Thymus (tissue), 11 donors: ENCODE measurements at regions not wholly inside any gene's neighbourhood (a gene's known extent, or its start where the extent isn't known, plus 50 kb on each side); places are given as distances from the start of the nearest gene placed in this dataset.

Experiments
- DNase-seq, 9 donors: peaks; one replicate each; pipeline ENCODE4 v3.0.0-alpha.2; 2013; ENCODE audit warnings: low spot score in 9 of 9, low read depth in 6 of 9, missing footprints in 1 of 9
- H3K27ac ChIP-seq, 2 donors: one replicate each; pipeline ENCODE4 v1.5.1; 2013; ENCODE audit warnings: control low read depth in 1 of 2, low read depth in 1 of 2, low read length in 1 of 2, mild to moderate bottlenecking in 1 of 2, moderate library complexity in 1 of 2
- H3K27me3 ChIP-seq, 2 donors: one replicate each; pipeline ENCODE4 v1.5.1; 2013; ENCODE audit warnings: low read length in 1 of 2; ENCODE audit not compliant: control insufficient read depth in 2 of 2, insufficient read depth in 1 of 2
- H3K36me3 ChIP-seq, 2 donors: one replicate each; pipeline ENCODE4 v1.5.1; 2013; ENCODE audit warnings: low read length in 1 of 2, mild to moderate bottlenecking in 1 of 2, moderate library complexity in 1 of 2; ENCODE audit not compliant: control insufficient read depth in 2 of 2, insufficient read depth in 2 of 2
- H3K4me1 ChIP-seq, 2 donors: one replicate each; pipeline ENCODE4 v1.5.1; 2013; ENCODE audit warnings: low read length in 2 of 2; ENCODE audit not compliant: control insufficient read depth in 2 of 2, insufficient read depth in 2 of 2
- H3K4me3 ChIP-seq, 2 donors: one replicate each; pipeline ENCODE4 v1.5.1; 2013; ENCODE audit warnings: low read length in 2 of 2, control low read depth in 1 of 2, mild to moderate bottlenecking in 1 of 2
- H3K9me3 ChIP-seq, 2 donors: one replicate each; pipeline ENCODE4 v1.5.1; 2013; ENCODE audit warnings: low read length in 1 of 2, mild to moderate bottlenecking in 1 of 2; ENCODE audit not compliant: control insufficient read depth in 2 of 2, insufficient read depth in 1 of 2
- WGBS: extraction: QIAGEN DNeasy Blood & Tissue Kit; methylation state at CpG from one replicate; pipeline ENCODE4 v1.1.7; 2013; 5-methylcytosine and 5-hydroxymethylcytosine counted together
- donor health status: healthy.

DNA sequence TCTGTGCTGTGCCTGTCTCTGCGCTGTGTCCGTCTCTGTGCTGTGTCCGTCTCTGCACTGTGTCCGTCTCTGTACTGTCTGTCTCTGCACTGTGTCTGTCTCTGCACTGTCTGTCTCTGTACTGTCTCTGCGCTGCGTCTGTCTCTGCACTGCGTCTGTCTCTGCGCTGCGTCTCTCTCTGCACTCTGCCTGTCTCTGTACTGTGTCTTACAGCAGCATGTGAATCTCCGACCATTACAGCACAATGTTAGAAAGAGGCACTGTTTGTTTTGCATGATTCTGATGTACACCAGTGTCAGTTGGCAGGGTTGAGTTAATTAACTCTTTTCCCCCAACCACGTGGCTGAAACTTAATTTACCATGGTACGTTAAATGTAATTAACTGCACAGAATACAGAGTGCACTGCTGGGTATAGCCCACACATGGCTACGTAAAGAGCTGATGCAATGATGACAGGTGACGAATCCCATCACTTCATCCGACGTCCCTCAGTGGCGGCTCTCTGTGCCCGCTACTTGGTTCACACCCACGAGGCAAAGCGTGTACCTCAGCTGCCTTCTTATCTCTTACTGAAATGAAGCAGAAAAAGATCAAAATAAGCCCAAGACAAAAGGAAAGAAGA lies 127.7 kb upstream of the SFSWAP start:
- 84% methylated on average over 20 of the region's 20 CpGs for WGBS
- Histone ChIP-seq H3K4me1 (no peaks in the 10 kb centered on the region), H3K27ac (no peak overlapping the region), H3K27me3 (peaks cover 0 to 2% of the 10 kb centered on the region in 2 donors), H3K4me3 (no peak overlapping the region), H3K9me3 (peaks cover 2 to 26% of the 10 kb centered on the region in 2 donors), H3K36me3 (no peaks in the 10 kb centered on the region)
- no peak for DNase-seq

DNA sequence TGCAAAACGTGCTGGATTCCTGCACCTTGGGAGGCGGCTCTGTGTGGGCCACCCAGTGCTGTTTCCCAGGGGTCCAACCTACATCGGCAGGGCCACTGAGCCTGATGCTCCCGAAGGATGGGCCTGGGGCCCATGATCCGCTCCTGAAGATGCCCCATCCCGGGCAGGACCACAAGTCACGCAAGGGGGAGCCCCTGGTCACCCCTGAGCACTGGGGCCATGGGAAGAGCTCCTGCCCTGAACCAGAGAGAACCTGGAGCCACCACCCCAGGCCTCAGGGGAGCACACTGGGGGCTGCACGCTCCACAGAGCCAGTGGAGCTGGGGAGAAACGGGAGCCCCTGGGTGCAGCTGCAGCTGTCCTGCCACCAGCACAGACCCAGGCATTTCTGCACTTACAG lies 124.6 kb upstream of the SFSWAP start:
- no peak for DNase-seq
- H3K9me3 ChIP-seq = peaks cover 2 to 26% of the 10 kb centered on the region in 2 donors
- H3K4me1 ChIP-seq = no peaks in the 10 kb centered on the region
- no peak overlapping the region for H3K4me3 ChIP-seq
- 92% methylated on average over 9 of the region's 9 CpGs for WGBS
- H3K27me3 ChIP-seq = no peaks in the 10 kb centered on the region
- H3K27ac ChIP-seq = no peak overlapping the region
- no peaks in the 10 kb centered on the region for H3K36me3 ChIP-seq

- 72% methylated on average over 3 of the region's 3 CpGs for WGBS
- Histone ChIP-seq H3K36me3 (no peaks in the 10 kb centered on the region), H3K27ac (no peak overlapping the region), H3K9me3 (peaks cover 2 to 26% of the 10 kb centered on the region in 2 donors), H3K27me3 (no peaks in the 10 kb centered on the region), H3K4me3 (no peak overlapping the region), H3K4me1 (no peaks in the 10 kb centered on the region)
- DNase-seq = no peak
Observed at GRCh38 chr12:131586761-131587160, 124.1 kb upstream of the SFSWAP start.

GRCh38 chr12:131587565-131587964 lies 123.3 kb upstream of the SFSWAP start:
- Histone ChIP-seq H3K9me3 (peaks cover 2 to 26% of the 10 kb centered on the region in 2 donors), H3K27ac (no peak overlapping the region), H3K27me3 (no peaks in the 10 kb centered on the region), H3K36me3 (no peaks in the 10 kb centered on the region), H3K4me1 (no peaks in the 10 kb centered on the region), H3K4me3 (no peak overlapping the region)
- DNase-seq = no peak
- 93% methylated on average over 11 of the region's 11 CpGs for WGBS

DNA sequence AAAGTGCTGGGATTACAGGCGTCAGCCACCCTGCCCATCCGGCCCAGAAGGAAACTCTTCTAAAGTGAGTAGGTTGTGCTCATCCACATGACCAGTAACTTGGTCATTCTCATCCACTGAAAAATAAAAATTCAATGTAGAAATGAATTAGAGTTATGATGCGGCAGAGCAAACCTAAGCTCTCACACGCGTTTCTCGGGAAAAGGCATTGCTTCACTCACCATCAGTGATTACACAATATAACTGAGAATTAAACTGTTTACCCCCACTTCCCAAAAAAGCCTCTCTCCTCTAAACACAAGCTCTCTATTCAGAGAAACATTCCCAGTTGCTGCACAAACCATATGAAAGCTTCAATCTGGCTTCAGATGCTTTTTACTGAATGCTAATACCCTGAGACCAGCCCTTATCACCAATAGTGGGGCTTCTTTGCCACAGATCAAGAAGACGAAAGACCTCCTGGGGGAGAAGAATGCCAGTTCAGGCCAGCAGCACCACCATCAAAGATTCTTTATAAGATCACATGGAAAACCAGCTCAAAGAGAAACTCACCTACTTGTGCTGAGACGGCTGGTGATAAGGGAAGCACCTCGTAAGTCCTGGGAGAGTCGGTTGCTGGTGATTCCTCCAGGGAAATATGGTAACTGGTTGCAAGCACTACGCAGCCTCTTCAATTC lies 121.5 kb upstream of the SFSWAP start:
- Histone ChIP-seq H3K27ac (no peak overlapping the region), H3K4me3 (no peak overlapping the region)
- WGBS = 91% methylated on average over 11 of the region's 11 CpGs

DNA sequence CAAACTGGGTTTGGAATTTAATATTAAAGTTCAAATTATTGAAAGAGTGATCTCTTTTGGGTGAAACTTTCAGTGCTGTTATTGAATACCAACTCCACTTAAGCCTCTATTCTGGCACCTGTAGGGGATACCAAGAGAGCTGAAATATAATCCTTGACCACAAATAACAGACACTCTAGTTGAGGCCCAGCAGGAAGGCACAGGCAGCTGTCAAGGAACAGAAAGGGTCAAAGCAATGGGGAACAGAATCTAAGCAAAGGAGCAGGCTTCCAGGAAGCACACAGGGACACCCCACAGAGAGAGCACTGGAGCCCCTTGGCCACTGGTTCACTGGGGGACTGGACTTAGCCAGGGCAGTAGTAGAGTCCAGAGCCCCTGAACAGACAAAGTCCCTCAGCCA lies 120.9 kb upstream of the SFSWAP start:
- Histone ChIP-seq H3K27ac (no peak overlapping the region), H3K4me3 (no peak overlapping the region), H3K4me1 (no peaks in the 10 kb centered on the region), H3K27me3 (no peaks in the 10 kb centered on the region), H3K36me3 (no peaks in the 10 kb centered on the region), H3K9me3 (peaks cover 2 to 26% of the 10 kb centered on the region in 2 donors)
- no peak for DNase-seq

More for the DNA sequence above, 121.5 kb upstream of the SFSWAP start:
- H3K36me3 ChIP-seq = no peaks in the 10 kb centered on the region
- no peaks in the 10 kb centered on the region for H3K4me1 ChIP-seq
- H3K9me3 ChIP-seq = peaks cover 2 to 26% of the 10 kb centered on the region in 2 donors
- no peaks in the 10 kb centered on the region for H3K27me3 ChIP-seq
- no peak for DNase-seq

- Histone ChIP-seq H3K36me3 (no peaks in the 10 kb centered on the region), H3K4me1 (no peaks in the 10 kb centered on the region), H3K4me3 (no peak overlapping the region), H3K27ac (no peak overlapping the region), H3K27me3 (no peaks in the 10 kb centered on the region), H3K9me3 (peaks cover 2 to 19% of the 10 kb centered on the region in 2 donors)
- 95% methylated on average over 7 of the region's 7 CpGs for WGBS
- DNase-seq = no peak
Observed at GRCh38 chr12:131591136-131591535, 119.8 kb upstream of the SFSWAP start.

GRCh38 chr12:131591714-131592709 lies 118.9 kb upstream of the SFSWAP start:
- H3K4me1 ChIP-seq = no peaks in the 10 kb centered on the region
- H3K36me3 ChIP-seq = no peaks in the 10 kb centered on the region
- DNase-seq = no peak
- no peak overlapping the region for H3K27ac ChIP-seq
- no peak overlapping the region for H3K4me3 ChIP-seq
- no peaks in the 10 kb centered on the region for H3K27me3 ChIP-seq
- H3K9me3 ChIP-seq = peaks cover 0 to 10% of the 10 kb centered on the region in 2 donors
- WGBS = 95% methylated on average over 42 of the region's 42 CpGs

DNA sequence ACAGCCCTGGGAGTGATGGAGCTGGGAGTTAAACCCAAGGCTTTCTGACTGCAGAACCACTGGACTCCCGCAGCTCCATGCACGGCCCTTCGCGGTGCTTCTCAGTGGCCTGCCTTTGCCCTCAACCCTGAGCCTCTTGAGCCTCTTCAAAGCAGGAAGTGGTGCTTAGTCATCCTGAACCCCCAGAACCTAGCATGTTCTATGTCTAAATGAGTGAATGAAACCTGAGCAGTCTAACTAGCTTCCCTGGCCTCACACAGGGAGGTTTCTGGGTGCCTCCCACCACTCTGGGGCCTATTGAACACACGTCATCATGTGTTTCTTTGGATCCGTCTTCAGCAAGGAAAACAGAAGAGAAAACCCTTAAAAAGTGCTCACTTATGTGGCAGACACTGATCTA lies 117.9 kb upstream of the SFSWAP start:
- peaks cover 0 to under 1% of the 10 kb centered on the region in 2 donors for H3K9me3 ChIP-seq
- H3K4me3 ChIP-seq = no peak overlapping the region
- WGBS = 64% methylated on average over 6 of the region's 6 CpGs
- no peak overlapping the region for H3K27ac ChIP-seq
- no peaks in the 10 kb centered on the region for H3K4me1 ChIP-seq
- no peak for DNase-seq
- no peaks in the 10 kb centered on the region for H3K27me3 ChIP-seq
- H3K36me3 ChIP-seq = no peaks in the 10 kb centered on the region
